ENCODE measurements at regions not wholly inside any gene's neighbourhood (a gene's known extent, or its start where the extent isn't known, plus 50 kb on each side); places are given as distances from the start of the nearest gene placed in this dataset.

GRCh38 chr20:6635034-6635736 lies 132.3 kb upstream of the BMP2 start:
- no peak for TF ChIP-seq CTCF (IDR thresholded peaks at IDR 0.05)
- H3K9ac ChIP-seq (ENCODE audit: insufficient read depth, low read length, poor library complexity, severe bottlenecking), result no peak overlapping the region
- Mint-ChIP-seq H3K27me3 (ENCODE audit: low read depth in 3 of 3) (peaks cover 1 to 12% (median 3%) of the 10 kb centered on the region in 3 donors), H3K36me3 (no peaks in the 10 kb centered on the region), H3K4me3 (no peak overlapping the region), H3K9me3 (peaks cover 0 to 2% (median 0%) of the 10 kb centered on the region in 7 donors), H3K27ac (no peak overlapping the region), H3K4me1 (no peaks in the 10 kb centered on the region)
- no peaks in the 10 kb centered on the region for H3K27me3 ChIP-seq (ENCODE audit: control insufficient read depth in 2 of 2, insufficient read depth in 2 of 2, low read length in 2 of 2)
- no peaks in the 10 kb centered on the region for H4K20me1 ChIP-seq (ENCODE audit: insufficient read depth, low read length)
- no peaks in the 10 kb centered on the region for H3K9me3 ChIP-seq (replicated peaks in 1 of 2; ENCODE audit: control insufficient read depth in 1 of 2, insufficient read depth in 1 of 2, low read length in 2 of 2)
- no peaks in the 10 kb centered on the region for H3K4me1 ChIP-seq (ENCODE audit: control insufficient read depth in 1 of 2, insufficient read depth in 2 of 2, low read length in 2 of 2)
- DNase-seq, result no peak
- no peaks in the 10 kb centered on the region for H3K79me2 ChIP-seq (ENCODE audit: insufficient read depth, low read length)
- no peak overlapping the region for H3K4me3 ChIP-seq (replicated peaks in 1 of 3; ENCODE audit: low read depth in 2 of 3, low read length in 3 of 3)
- H3K27ac ChIP-seq (ENCODE audit: low read depth in 1 of 2, low read length in 2 of 2), result no peak overlapping the region
- WGBS (ENCODE audit: insufficient coverage), result 100% methylated on average over 1 of the region's 1 CpG
- no peak overlapping the region for H3K4me2 ChIP-seq (replicated peaks; ENCODE audit: extremely low read depth, low read length, poor library complexity, severe bottlenecking)
- no peak overlapping the region for H2AFZ ChIP-seq (ENCODE audit: insufficient read depth, low read depth, low read length, poor library complexity, severe bottlenecking)
- intact Hi-C loops (cut with micrococcal nuclease), result no loop called here
- no peaks in the 10 kb centered on the region for H3K36me3 ChIP-seq (replicated peaks in 1 of 2; ENCODE audit: control insufficient read depth in 1 of 2, insufficient read depth in 2 of 2, low read length in 2 of 2)

GRCh38 chr20:6632187-6632586 lies 135.3 kb upstream of the BMP2 start:
- Histone ChIP-seq H3K27me3 (ENCODE audit: control insufficient read depth in 2 of 2, insufficient read depth in 2 of 2, low read length in 2 of 2) (no peaks in the 10 kb centered on the region), H3K4me2 (replicated peaks; ENCODE audit: extremely low read depth, low read length, poor library complexity, severe bottlenecking) (no peak overlapping the region), H3K9me3 (replicated peaks in 1 of 2; ENCODE audit: control insufficient read depth in 1 of 2, insufficient read depth in 1 of 2, low read length in 2 of 2) (no peaks in the 10 kb centered on the region), H3K4me1 (ENCODE audit: control insufficient read depth in 1 of 2, insufficient read depth in 2 of 2, low read length in 2 of 2) (no peaks in the 10 kb centered on the region), H4K20me1 (ENCODE audit: insufficient read depth, low read length) (no peaks in the 10 kb centered on the region), H2AFZ (ENCODE audit: insufficient read depth, low read depth, low read length, poor library complexity, severe bottlenecking) (no peak overlapping the region), H3K36me3 (replicated peaks in 1 of 2; ENCODE audit: control insufficient read depth in 1 of 2, insufficient read depth in 2 of 2, low read length in 2 of 2) (no peaks in the 10 kb centered on the region), H3K4me3 (replicated peaks in 1 of 3; ENCODE audit: low read depth in 2 of 3, low read length in 3 of 3) (no peak overlapping the region), H3K27ac (ENCODE audit: low read depth in 1 of 2, low read length in 2 of 2) (no peak overlapping the region), H3K9ac (ENCODE audit: insufficient read depth, low read length, poor library complexity, severe bottlenecking) (no peak overlapping the region), H3K79me2 (ENCODE audit: insufficient read depth, low read length) (no peaks in the 10 kb centered on the region)
- DNase-seq, result no peak
- Mint-ChIP-seq H3K4me3 (no peak overlapping the region), H3K4me1 (no peaks in the 10 kb centered on the region), H3K27me3 (ENCODE audit: low read depth in 3 of 3) (peaks cover 0 to 3% (median 0%) of the 10 kb centered on the region in 3 donors), H3K9me3 (no peaks in the 10 kb centered on the region), H3K27ac (no peak overlapping the region), H3K36me3 (no peaks in the 10 kb centered on the region)
- intact Hi-C loops (cut with micrococcal nuclease), result no loop called here
- no peak for TF ChIP-seq CTCF (IDR thresholded peaks at IDR 0.05)
- WGBS (ENCODE audit: insufficient coverage), result 80% methylated on average over 4 of the region's 4 CpGs

Measured in CD14-positive monocyte (primary cell).